Mucosa of stomach (tissue), 1 donor: ENCODE measurements at regions not wholly inside any gene's neighbourhood (a gene's known extent, or its start where the extent isn't known, plus 50 kb on each side); places are given as distances from the start of the nearest gene placed in this dataset.

Experiments used
- H3K27me3 ChIP-seq: one replicate; pipeline ENCODE4 v1.7.0; 2013; ENCODE audit warnings: mild to moderate bottlenecking, low read length; ENCODE audit not compliant: control insufficient read depth, insufficient read depth
- H3K36me3 ChIP-seq: one replicate; pipeline ENCODE4 v1.7.0; 2013; ENCODE audit warnings: low read length; ENCODE audit not compliant: control insufficient read depth, insufficient read depth
- H3K4me1 ChIP-seq: one replicate; pipeline ENCODE4 v1.7.0; 2013; ENCODE audit warnings: mild to moderate bottlenecking, low read length; ENCODE audit not compliant: control insufficient read depth, insufficient read depth
- H3K4me3 ChIP-seq: one replicate; pipeline ENCODE4 v1.7.0; 2013; ENCODE audit warnings: low read length
- H3K9ac ChIP-seq: one replicate; pipeline ENCODE4 v1.7.0; 2013; ENCODE audit warnings: mild to moderate bottlenecking, low read length, moderate library complexity
- H3K9me3 ChIP-seq: one replicate; pipeline ENCODE4 v1.7.0; 2013; ENCODE audit warnings: mild to moderate bottlenecking, low read length, moderate library complexity; ENCODE audit not compliant: control insufficient read depth
- donor health status: Pancreatic carcinoma.

DNA sequence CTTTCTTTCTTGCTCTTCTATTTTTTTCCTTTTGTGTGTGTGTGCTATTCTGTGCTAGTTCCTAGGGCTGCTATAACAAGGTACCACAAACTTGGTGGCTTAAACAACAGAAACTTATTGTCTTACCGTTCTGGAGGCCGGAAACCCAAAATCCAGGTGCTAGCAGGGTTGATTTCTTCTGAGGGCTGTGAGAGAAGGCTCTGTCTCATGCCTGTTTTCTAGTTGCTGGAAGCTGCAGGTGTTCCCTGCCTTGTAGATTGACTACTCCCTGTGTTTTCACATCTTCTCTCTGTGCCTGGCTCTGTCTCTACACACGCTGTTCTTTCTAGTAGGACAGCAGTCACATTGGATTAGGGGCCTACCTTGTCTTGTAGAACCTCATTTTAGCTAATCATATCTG lies 150.9 kb upstream of the DSCAM start:
- H3K36me3 ChIP-seq, result no peaks in the 10 kb centered on the region
- no peak overlapping the region for H3K9ac ChIP-seq
- no peak overlapping the region for H3K4me3 ChIP-seq
- H3K4me1 ChIP-seq, result no peaks in the 10 kb centered on the region
- no peaks in the 10 kb centered on the region for H3K27me3 ChIP-seq
- no peaks in the 10 kb centered on the region for H3K9me3 ChIP-seq

GRCh38 chr21:41000838-41001237 lies 153.9 kb upstream of the DSCAM start:
- H3K4me3 ChIP-seq, result no peak overlapping the region
- no peaks in the 10 kb centered on the region for H3K4me1 ChIP-seq
- no peaks in the 10 kb centered on the region for H3K27me3 ChIP-seq
- no peaks in the 10 kb centered on the region for H3K36me3 ChIP-seq
- no peak overlapping the region for H3K9ac ChIP-seq
- H3K9me3 ChIP-seq, result no peaks in the 10 kb centered on the region

GRCh38 chr21:41006636-41007035 lies 159.7 kb upstream of the DSCAM start:
- H3K4me1 ChIP-seq, result no peaks in the 10 kb centered on the region
- H3K9ac ChIP-seq, result no peak overlapping the region
- no peak overlapping the region for H3K4me3 ChIP-seq
- no peaks in the 10 kb centered on the region for H3K27me3 ChIP-seq
- no peaks in the 10 kb centered on the region for H3K9me3 ChIP-seq
- no peaks in the 10 kb centered on the region for H3K36me3 ChIP-seq

DNA sequence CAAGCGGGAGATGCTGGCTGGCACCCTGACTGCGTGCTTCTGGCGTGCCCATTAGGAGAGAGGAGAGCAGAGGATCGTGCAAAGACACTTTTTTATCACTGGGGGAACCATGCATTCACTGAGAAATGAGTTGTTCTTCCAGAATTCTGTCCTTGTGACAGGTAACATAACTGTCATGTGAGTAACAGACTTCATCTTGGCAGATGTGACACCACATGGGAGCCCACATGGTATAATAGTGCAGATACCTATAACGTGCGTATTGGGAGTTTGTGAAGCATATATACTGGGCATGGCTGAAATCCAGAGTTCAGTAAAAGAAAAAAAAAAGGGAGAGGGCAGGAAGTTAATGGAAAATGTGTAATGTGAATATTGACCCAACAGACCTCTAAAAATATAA lies 159.6 kb upstream of the BACE2 start:
- Histone ChIP-seq H3K4me3 (no peak overlapping the region), H3K36me3 (no peaks in the 10 kb centered on the region), H3K4me1 (no peaks in the 10 kb centered on the region), H3K9me3 (no peaks in the 10 kb centered on the region), H3K9ac (no peak overlapping the region), H3K27me3 (no peaks in the 10 kb centered on the region)

DNA sequence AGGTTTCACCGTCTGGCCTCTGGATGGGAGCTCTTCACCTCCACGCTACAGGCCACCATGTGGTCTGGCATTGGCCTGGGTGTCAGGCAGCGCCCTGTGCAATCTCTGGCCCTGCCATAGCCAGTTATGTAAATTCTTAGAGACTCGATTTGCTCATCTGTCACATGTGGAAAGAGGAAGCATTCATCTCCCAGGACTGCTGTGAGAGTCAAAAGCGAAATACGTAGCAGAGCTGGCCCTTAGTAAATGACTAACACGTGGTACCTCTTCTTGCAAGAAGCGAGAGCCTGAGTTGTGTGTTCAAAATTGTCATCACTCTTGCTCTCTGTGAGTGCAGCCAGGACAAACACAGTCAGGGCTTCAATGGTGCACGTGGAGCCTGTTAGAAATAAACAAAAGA lies 159.0 kb upstream of the BACE2 start:
- no peak overlapping the region for H3K9ac ChIP-seq
- H3K9me3 ChIP-seq, result no peaks in the 10 kb centered on the region
- no peaks in the 10 kb centered on the region for H3K36me3 ChIP-seq
- H3K4me1 ChIP-seq, result no peaks in the 10 kb centered on the region
- H3K4me3 ChIP-seq, result no peak overlapping the region
- no peaks in the 10 kb centered on the region for H3K27me3 ChIP-seq

- no peaks in the 10 kb centered on the region for H3K4me1 ChIP-seq
- H3K4me3 ChIP-seq, result no peak overlapping the region
- H3K9ac ChIP-seq, result no peak overlapping the region
- H3K27me3 ChIP-seq, result no peaks in the 10 kb centered on the region
- no peaks in the 10 kb centered on the region for H3K9me3 ChIP-seq
- H3K36me3 ChIP-seq, result no peaks in the 10 kb centered on the region
Observed at GRCh38 chr21:41009398-41010100, 158.4 kb upstream of the BACE2 start.

DNA sequence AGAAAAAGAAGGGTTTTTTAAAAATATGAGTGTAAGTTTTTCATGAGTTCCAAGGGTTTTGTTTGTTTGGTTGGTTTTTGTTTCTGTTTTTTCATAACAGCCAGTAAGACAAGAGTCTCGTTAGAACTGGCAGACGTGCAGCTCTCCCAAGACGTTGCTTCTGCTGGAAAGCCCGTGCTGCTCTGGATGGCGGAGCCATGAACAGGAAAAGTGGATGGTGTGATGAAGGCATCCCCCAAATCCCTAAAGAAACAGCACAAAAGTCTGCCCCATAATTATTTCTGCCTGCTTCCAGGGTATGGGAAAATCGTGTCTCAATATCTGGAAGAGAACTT lies 157.9 kb upstream of the BACE2 start:
- no peaks in the 10 kb centered on the region for H3K27me3 ChIP-seq
- H3K4me1 ChIP-seq, result no peaks in the 10 kb centered on the region
- no peaks in the 10 kb centered on the region for H3K36me3 ChIP-seq

GRCh38 chr21:41011098-41011731 lies 156.7 kb upstream of the BACE2 start:
- H3K9ac ChIP-seq, result no peak overlapping the region
- no peaks in the 10 kb centered on the region for H3K27me3 ChIP-seq
- no peak overlapping the region for H3K4me3 ChIP-seq
- H3K36me3 ChIP-seq, result no peaks in the 10 kb centered on the region
- H3K9me3 ChIP-seq, result no peaks in the 10 kb centered on the region
- no peaks in the 10 kb centered on the region for H3K4me1 ChIP-seq

More for the DNA sequence above, 157.9 kb upstream of the BACE2 start:
- Histone ChIP-seq H3K9ac (no peak overlapping the region), H3K4me3 (no peak overlapping the region), H3K9me3 (no peaks in the 10 kb centered on the region)

DNA sequence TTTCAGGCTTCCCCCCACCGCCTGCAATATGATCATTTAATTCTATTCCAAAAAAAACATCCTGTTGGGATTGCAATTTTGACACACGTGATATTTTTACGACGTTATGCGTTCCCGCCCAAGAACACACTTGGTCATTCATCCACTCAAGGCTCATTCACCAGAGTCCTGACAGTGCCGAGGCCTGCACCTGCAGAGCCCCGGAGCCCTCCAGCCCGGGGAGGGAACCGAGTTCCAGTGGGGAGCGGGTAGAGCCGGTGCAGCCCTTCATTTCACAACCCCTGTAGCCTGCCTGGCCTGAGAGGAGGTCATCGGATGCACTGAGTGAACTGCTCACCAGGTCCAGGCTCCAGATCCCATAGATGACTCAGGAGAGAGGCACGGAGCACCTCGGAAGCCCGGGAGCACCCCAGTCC lies 156.0 kb upstream of the BACE2 start:
- H3K9me3 ChIP-seq, result no peaks in the 10 kb centered on the region
- H3K27me3 ChIP-seq, result no peaks in the 10 kb centered on the region
- no peaks in the 10 kb centered on the region for H3K4me1 ChIP-seq
- no peak overlapping the region for H3K9ac ChIP-seq
- H3K36me3 ChIP-seq, result no peaks in the 10 kb centered on the region
- no peak overlapping the region for H3K4me3 ChIP-seq

- H3K36me3 ChIP-seq, result no peaks in the 10 kb centered on the region
- no peaks in the 10 kb centered on the region for H3K4me1 ChIP-seq
- H3K4me3 ChIP-seq, result no peak overlapping the region
Observed at GRCh38 chr21:41012425-41012824, 155.5 kb upstream of the BACE2 start.

GRCh38 chr21:41016472-41016871 lies 151.5 kb upstream of the BACE2 start:
- Histone ChIP-seq H3K9ac (no peak overlapping the region), H3K4me3 (no peak overlapping the region), H3K4me1 (no peaks in the 10 kb centered on the region), H3K9me3 (no peaks in the 10 kb centered on the region), H3K27me3 (no peaks in the 10 kb centered on the region), H3K36me3 (no peaks in the 10 kb centered on the region)

More at GRCh38 chr21:41012425-41012824, 155.5 kb upstream of the BACE2 start:
- Histone ChIP-seq H3K9ac (no peak overlapping the region), H3K9me3 (no peaks in the 10 kb centered on the region), H3K27me3 (no peaks in the 10 kb centered on the region)

- H3K4me3 ChIP-seq, result no peak overlapping the region
- H3K4me1 ChIP-seq, result no peaks in the 10 kb centered on the region
- no peaks in the 10 kb centered on the region for H3K9me3 ChIP-seq
- no peaks in the 10 kb centered on the region for H3K27me3 ChIP-seq
- no peaks in the 10 kb centered on the region for H3K36me3 ChIP-seq
- H3K9ac ChIP-seq, result no peak overlapping the region
Observed at GRCh38 chr21:41018431-41018830, 149.5 kb upstream of the BACE2 start.
